HG03460 (cell line): ENCODE measurements at regions not wholly inside any gene's neighbourhood (a gene's known extent, or its start where the extent isn't known, plus 50 kb on each side); places are given as distances from the start of the nearest gene placed in this dataset.

Source experiments
- ATAC-seq: cut with Tn5 transposase; IDR thresholded peaks from one replicate; pipeline ENCODE4 v1.9.1; 2021; ENCODE audit not compliant: unreplicated experiment

GRCh38 chr6:128672023-128672422, 151.6 kb upstream of the PTPRK start:
- ATAC-seq, result no peak

GRCh38 chr6:128667339-128667858, 147.0 kb upstream of the PTPRK start:
- ATAC-seq, result no peak

- no peak for ATAC-seq
Measured at GRCh38 chr6:128666405-128666804, 146.0 kb upstream of the PTPRK start.

GRCh38 chr6:128663238-128663637, 142.8 kb upstream of the PTPRK start:
- ATAC-seq, result peak; percentile 80

- ATAC-seq, result no peak
Measured at GRCh38 chr6:128659878-128660622, 139.7 kb upstream of the PTPRK start.

- no peak for ATAC-seq
Measured at GRCh38 chr6:128659276-128659675, 138.9 kb upstream of the PTPRK start.

- ATAC-seq, result no peak
Measured at GRCh38 chr6:128657181-128657580, 136.8 kb upstream of the PTPRK start.

GRCh38 chr6:128655978-128656498, 135.6 kb upstream of the PTPRK start:
- peak; percentile 79 for ATAC-seq

- ATAC-seq, result no peak
Measured at GRCh38 chr6:128648022-128648598, 127.7 kb upstream of the PTPRK start.

GRCh38 chr6:128642132-128642531, 121.7 kb upstream of the PTPRK start:
- no peak for ATAC-seq

- no peak for ATAC-seq
Measured at GRCh38 chr6:128641703-128642102, 121.3 kb upstream of the PTPRK start.

- no peak for ATAC-seq
Measured at GRCh38 chr6:128638817-128639216, 118.4 kb upstream of the PTPRK start.

GRCh38 chr6:128635219-128635618, 114.8 kb upstream of the PTPRK start:
- no peak for ATAC-seq

GRCh38 chr6:128632131-128632530, 111.7 kb upstream of the PTPRK start:
- ATAC-seq, result no peak

GRCh38 chr6:128631031-128631430, 110.6 kb upstream of the PTPRK start:
- ATAC-seq, result no peak

GRCh38 chr6:128630213-128630612, 109.8 kb upstream of the PTPRK start:
- ATAC-seq, result no peak

GRCh38 chr6:128617285-128617684, 96.9 kb upstream of the PTPRK start:
- ATAC-seq, result no peak

- no peak for ATAC-seq
Measured at GRCh38 chr6:128616342-128616741, 95.9 kb upstream of the PTPRK start.

GRCh38 chr6:128606611-128607010, 86.2 kb upstream of the PTPRK start:
- no peak for ATAC-seq

GRCh38 chr6:128605961-128606360, 85.6 kb upstream of the PTPRK start:
- ATAC-seq, result no peak

GRCh38 chr6:128601060-128601459, 80.7 kb upstream of the PTPRK start:
- ATAC-seq, result no peak

- peak; percentile 71 for ATAC-seq
Measured at GRCh38 chr6:128600397-128600951, 80.1 kb upstream of the PTPRK start.
